ENCODE measurements at regions not wholly inside any gene's neighbourhood (a gene's known extent, or its start where the extent isn't known, plus 50 kb on each side); places are given as distances from the start of the nearest gene placed in this dataset.

GRCh38 chr6:167711768-167712730, 114.7 kb upstream of the AFDN start:
- no peak for DNase-seq (ENCODE audit: low spot score)
- Histone ChIP-seq H3K9me3 (ENCODE audit: severe bottlenecking) (no peaks in the 10 kb centered on the region), H3K36me3 (ENCODE audit: low read depth) (no peaks in the 10 kb centered on the region), H3K4me3 (ENCODE audit: severe bottlenecking) (no peak overlapping the region), H3K27me3 (ENCODE audit: insufficient read depth, poor library complexity, severe bottlenecking) (peaks cover 14% of the 10 kb centered on the region), H3K27ac (ENCODE audit: poor library complexity, severe bottlenecking) (no peak overlapping the region), H3K4me1 (ENCODE audit: insufficient read depth, poor library complexity, severe bottlenecking) (no peaks in the 10 kb centered on the region)
- no peak for ATAC-seq (ENCODE audit: low read depth)
- no peak for TF ChIP-seq CTCF (IDR thresholded peaks at IDR 0.05; ENCODE audit: poor library complexity, severe bottlenecking)

- Histone ChIP-seq H3K27me3 (ENCODE audit: insufficient read depth, poor library complexity, severe bottlenecking) (peaks cover 14% of the 10 kb centered on the region), H3K4me3 (ENCODE audit: severe bottlenecking) (no peak overlapping the region), H3K27ac (ENCODE audit: poor library complexity, severe bottlenecking) (no peak overlapping the region), H3K4me1 (ENCODE audit: insufficient read depth, poor library complexity, severe bottlenecking) (no peaks in the 10 kb centered on the region), H3K9me3 (ENCODE audit: severe bottlenecking) (no peaks in the 10 kb centered on the region), H3K36me3 (ENCODE audit: low read depth) (no peaks in the 10 kb centered on the region)
- DNase-seq (ENCODE audit: low spot score): no peak
- no peak for ATAC-seq (ENCODE audit: low read depth)
- TF ChIP-seq CTCF (IDR thresholded peaks at IDR 0.05; ENCODE audit: poor library complexity, severe bottlenecking): no peak
Observed at GRCh38 chr6:167712731-167713475, 113.8 kb upstream of the AFDN start.

GRCh38 chr6:167714152-167714551, 112.6 kb upstream of the AFDN start:
- ATAC-seq (ENCODE audit: low read depth): no peak
- H3K27ac ChIP-seq (ENCODE audit: poor library complexity, severe bottlenecking): no peak overlapping the region
- no peak overlapping the region for H3K4me3 ChIP-seq (ENCODE audit: severe bottlenecking)
- no peaks in the 10 kb centered on the region for H3K9me3 ChIP-seq (ENCODE audit: severe bottlenecking)
- H3K27me3 ChIP-seq (ENCODE audit: insufficient read depth, poor library complexity, severe bottlenecking): peaks cover 14% of the 10 kb centered on the region
- no peaks in the 10 kb centered on the region for H3K4me1 ChIP-seq (ENCODE audit: insufficient read depth, poor library complexity, severe bottlenecking)
- no peak for DNase-seq (ENCODE audit: low spot score)
- H3K36me3 ChIP-seq (ENCODE audit: low read depth): no peaks in the 10 kb centered on the region
- no peak for TF ChIP-seq CTCF (IDR thresholded peaks at IDR 0.05; ENCODE audit: poor library complexity, severe bottlenecking)

GRCh38 chr6:167717455-167717854, 109.3 kb upstream of the AFDN start:
- no peak for DNase-seq (ENCODE audit: low spot score)
- Histone ChIP-seq H3K4me3 (ENCODE audit: severe bottlenecking) (no peak overlapping the region), H3K27me3 (ENCODE audit: insufficient read depth, poor library complexity, severe bottlenecking) (peaks cover 17% of the 10 kb centered on the region), H3K27ac (ENCODE audit: poor library complexity, severe bottlenecking) (no peak overlapping the region), H3K36me3 (ENCODE audit: low read depth) (no peaks in the 10 kb centered on the region), H3K9me3 (ENCODE audit: severe bottlenecking) (no peaks in the 10 kb centered on the region), H3K4me1 (ENCODE audit: insufficient read depth, poor library complexity, severe bottlenecking) (no peaks in the 10 kb centered on the region)
- no peak for TF ChIP-seq CTCF (IDR thresholded peaks at IDR 0.05; ENCODE audit: poor library complexity, severe bottlenecking)
- no peak for ATAC-seq (ENCODE audit: low read depth)
